NCI-H187 (cell line): ENCODE measurements at regions not wholly inside any gene's neighbourhood (a gene's known extent, or its start where the extent isn't known, plus 50 kb on each side); places are given as distances from the start of the nearest gene placed in this dataset.
"Not testable (repeated sequence)": the region's sequence is repeated elsewhere in the genome, so short reads cannot be mapped to it uniquely, and the experiment has no call there.

Experiments used
- DNase-seq, 2 experiments: peaks; one replicate each; lab custom pipeline; 2025; lab: John Stamatoyannopoulos, UW

DNA sequence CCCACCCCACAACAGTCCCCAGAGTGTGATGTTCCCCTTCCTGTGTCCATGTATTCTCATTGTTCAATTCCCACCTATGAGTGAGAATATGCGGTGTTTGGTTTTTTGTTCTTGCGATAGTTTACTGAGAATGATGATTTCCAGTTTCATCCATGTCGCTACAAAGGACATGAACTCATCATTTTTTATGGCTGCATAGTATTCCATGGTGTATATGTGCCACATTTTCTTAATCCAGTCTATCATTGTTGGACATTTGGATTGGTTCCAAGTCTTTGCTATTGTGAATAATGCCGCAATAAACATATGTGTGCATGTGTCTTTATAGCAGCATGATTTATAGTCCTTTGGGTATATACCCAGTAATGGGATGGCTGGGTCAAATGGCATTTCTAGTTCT lies 156.9 kb downstream of the RHOU start:
- DNase-seq, result not testable (repeated sequence)

DNA sequence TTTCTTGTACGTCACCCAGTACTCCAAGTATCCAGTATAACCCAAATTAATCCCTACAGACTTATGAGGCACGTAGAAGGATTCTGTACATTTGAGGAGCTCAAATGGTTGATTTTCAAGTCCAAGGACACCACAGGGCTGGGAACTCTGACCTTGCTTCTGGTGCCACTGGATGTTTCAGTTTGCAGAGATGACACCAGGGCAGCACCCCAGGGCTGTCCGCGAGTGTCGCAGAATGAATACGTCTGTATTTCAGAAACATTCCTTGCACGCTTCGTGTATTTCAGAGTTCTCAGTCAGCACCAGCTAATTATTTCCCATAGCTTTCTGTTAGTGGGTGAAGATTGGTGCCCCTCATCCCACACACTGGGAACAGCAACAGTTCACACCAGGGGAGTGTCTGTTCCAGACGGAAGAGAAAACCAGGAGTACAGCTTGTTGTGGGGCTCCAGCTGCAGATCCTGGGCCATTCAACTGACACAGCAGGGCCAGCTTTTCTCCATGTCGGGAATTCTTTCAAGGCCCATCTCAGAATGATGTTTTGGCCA lies 159.2 kb downstream of the RHOU start:
- DNase-seq, result no peak

DNA sequence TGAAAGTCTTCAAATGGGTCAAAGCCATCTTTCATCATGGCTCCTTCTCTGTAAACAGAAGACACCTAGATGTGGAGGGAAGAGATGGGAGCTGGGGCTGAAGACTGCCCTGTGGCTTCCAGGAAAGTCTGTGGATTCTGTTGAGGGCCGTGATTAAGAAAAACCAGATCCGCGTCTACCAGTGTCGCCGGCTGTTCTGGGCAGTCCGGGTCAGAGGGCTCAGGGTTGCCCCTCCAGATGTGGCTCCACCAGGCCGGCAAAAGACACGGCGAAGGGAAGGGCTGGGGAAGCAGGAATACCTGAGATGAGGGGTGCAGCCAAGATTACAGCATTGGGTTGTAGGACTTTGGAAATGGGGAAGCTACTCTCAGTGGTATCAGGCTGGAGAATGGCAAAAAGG lies 162.6 kb downstream of the RHOU start:
- DNase-seq, result no peak

DNA sequence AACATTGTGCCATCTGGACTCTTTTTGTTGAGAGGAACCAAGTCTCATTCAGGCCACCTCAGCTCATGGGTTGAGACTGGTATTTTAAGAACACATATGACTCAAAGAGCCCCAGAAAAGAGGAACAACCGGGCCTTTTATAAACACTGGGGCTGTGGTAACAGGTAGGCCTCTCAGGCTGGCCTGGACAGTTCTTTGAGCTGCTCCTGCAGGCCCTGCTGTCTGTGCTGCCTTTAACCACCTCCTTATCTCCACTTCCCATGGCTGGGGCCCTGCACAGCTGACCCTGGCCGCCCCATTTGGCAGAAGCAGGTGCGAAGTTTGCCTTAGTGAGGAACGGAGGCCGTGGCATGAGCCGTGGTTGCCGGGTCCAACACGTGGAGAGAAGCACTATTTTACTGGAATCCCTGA lies 163.3 kb downstream of the RHOU start:
- no peak for DNase-seq

DNA sequence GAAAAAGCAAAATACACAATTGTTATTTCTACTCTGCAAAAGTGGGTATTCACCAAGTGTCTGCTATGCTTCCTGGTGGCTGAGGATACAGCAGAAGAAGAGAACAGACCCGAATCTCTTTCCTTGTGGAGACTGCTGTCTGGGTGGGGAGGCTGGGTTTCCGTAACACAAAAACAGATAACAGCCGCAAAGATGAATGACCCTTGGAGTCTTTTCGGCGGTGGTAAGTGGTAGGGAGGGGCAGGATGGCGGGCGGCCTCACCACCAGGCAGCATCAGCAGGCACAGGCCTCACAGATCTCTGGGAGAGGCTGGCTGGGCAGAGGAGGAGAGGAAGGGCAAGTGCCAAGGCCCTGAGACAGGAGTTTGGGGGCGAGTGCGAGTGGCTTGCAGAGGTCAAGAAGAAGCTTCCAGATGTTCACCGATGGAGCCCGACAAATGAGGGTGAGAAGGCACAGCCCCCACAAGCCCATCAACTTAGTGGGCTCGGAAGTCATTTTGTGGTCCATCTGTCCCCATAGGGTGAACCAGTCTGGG lies 164.2 kb downstream of the RHOU start:
- peak in 1 of 2 experiments; percentile 9 for DNase-seq

DNA sequence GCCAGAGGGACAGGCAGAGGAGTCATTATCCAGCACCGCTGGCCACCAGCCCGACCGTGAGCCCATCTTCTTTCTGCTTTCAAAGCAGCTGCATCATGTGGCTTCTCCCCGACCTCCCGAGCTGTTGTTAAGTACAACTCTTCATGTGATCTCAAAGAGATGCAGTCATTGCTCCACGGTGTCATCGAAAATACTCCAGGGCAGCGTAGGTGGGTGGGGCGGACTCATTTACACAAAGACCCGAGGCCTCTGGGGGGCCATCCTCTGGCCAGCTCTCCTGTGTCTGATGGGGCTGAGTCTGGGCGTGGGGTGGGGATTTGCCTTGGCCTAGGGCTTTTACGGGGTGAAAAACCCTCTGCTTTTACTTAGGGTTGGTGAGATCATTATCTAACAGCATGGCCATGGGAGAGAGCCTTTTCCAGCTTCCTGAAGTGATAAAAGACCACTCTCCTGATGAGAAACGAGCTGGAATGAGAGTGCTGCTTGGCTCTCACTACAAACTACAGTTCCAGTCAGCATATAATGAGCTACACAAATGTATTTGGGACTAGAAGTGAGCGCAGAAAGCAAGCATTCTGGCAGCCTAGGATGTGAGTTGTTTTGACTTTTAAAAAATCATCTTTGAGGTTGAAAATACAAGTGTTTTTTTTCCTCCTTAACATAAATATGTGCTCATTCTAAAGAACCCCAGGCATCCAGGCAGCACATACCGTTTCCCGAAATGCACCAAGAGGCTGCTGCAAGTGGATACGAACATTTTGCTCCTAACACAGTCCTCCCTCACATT lies 165.0 kb downstream of the RHOU start:
- DNase-seq, result peak in 1 of 2 experiments; percentile 26

DNA sequence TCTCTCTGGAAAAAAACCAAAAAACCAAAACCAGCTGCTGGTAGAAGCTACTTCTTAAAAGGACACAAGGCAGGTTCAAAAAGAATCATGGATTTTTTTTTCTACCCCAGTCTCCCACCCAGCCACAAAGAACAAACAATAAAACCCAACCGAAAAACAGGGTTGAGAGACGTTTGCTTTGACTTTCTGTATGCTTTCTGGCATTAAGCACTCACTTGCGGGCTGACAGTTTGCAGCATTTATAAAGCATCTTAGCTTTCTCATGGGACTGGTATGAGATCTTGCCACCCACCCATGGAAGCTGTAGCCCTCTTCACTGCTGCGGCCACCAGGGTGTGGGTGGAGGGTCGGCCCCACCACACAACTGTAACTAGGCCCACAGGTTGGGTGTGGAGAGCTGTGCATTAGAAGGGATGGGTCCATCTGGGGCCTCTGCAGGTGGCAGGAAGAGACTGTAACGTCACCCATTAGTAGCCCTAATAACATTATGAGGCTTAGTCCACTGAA lies 165.7 kb downstream of the RHOU start:
- no peak for DNase-seq

DNA sequence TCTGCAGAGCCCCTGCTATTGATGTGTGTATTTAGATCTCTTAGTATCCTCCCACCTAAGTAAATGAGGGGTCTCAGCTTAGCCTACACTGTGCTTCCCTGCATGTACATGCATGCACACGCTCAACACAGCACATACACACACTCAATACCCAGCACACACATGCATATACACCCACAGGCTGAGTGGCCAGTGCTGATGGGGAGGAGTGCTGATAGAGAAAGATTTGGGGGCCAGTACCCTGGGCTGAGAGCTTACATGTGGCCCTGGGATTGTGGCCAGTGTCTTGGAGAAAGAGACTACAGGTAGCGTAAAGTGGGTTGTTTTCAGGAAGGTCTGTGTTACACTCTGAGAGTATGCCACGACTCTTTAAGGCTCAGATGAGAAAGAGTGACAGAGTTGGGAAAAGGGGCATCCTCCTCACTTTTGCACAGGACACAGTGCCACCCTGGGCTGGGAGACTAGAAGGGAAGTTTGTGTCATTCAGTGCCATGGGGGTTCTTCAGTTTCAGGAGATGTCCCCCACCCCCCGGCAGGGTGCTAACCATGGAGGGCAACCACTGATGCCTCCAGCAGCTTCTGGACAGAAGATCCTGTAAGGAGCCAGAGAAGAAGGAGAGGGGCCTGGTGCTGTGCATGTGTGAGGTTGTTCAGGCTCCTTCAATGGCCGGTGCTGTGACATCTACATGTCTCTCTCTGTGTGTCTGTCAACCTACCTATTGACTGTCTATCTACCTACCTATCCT lies 166.8 kb downstream of the RHOU start:
- DNase-seq, result no peak

DNA sequence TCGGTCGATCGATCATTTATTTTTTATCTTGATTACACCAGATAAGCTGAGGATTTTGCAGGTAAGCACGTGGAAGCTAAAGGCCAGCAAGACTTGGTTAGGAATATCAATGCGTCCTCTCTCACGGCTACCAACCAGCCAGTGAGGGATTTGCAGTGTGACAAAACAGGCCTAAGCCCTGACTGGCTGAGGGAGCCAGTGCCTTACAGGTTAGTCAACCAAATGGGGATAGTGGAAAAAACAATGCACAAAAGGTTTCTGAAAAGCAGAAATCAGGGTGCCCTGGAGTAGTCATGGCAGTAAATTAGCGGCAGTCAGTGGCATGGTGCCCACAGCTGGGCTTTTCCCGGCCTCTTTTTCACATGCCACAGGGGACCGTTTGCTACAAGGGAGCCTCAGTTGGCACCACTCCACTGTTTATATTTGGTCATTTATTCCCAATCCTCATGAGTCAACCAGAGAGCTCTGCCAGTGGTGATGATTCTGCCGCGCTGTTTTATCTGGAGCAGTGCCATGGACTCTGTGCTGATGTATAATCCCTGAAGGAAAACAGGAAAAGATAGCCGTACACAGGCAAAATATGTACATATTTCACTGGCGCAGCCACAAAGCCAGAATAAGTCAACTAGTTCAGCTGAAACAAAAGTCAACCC lies 167.6 kb downstream of the RHOU start:
- no peak for DNase-seq

DNA sequence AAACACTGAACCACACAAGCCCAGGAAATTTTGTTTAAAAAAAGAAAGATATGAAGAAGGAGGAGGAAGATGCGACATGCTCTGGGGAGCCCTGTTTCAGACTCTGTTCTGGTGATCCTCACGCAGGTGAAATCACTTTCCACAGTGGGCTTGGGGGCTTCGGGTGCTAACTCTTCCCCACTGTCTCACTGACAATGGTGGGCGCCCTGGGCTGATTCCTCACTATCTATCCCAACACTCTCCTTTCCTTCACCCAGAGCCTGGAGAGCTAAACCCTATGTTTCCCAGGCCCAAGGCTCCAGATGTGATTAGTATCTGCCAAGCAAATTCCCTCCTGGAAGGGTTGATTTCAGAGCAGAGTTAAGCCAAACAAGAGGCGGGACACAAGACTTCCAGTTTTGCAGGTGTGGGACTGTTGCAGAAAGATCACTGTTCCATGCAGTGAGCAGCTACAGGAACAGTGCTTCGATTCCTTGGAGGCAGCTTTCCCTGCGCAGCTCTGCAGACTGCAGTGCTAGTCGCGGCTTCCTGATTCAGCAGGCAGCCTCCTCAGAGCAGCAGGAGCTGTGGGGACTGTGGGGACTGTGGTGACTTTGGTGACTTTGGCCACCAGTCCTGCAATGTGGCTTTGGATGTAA lies 168.3 kb downstream of the RHOU start:
- no peak for DNase-seq

DNA sequence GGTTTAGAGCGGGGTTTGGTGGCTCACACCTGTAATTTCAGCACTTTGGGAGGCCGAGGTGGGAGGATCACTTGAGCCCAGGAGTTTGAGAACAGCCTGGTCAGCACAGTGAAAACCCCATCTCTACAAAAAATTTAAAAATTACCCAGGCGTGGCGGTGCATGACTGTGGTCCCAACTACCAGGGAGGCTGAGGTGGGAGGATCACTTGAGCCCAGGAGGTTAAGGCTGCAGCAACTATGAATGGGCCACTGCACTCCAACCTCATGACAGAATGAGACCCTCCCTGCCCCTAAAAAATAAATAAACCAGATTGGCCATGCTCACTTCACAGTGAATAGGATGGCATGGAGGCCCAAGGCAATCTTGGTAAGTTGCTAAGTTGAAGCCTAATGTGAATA lies 168.9 kb downstream of the RHOU start:
- DNase-seq, result no peak

DNA sequence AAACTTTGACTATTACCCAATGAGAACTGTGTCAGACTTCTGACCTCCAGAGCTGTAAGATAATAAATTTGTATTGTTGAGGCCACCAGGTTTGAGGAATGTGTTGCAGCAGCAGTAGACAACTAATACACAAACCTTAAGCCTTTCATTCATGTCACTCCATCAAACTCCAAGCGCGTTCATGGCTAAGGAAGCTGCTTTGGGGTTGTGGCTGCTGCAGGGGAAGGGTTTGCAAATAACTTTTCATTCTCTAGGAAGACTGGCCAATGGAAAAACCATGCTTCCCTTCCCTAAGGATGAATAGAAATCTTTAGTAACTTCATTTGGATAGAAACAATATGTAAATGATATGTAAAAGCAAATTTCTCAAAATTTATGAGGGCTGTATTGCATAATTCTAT lies 170.4 kb downstream of the RHOU start:
- DNase-seq, result no peak

DNA sequence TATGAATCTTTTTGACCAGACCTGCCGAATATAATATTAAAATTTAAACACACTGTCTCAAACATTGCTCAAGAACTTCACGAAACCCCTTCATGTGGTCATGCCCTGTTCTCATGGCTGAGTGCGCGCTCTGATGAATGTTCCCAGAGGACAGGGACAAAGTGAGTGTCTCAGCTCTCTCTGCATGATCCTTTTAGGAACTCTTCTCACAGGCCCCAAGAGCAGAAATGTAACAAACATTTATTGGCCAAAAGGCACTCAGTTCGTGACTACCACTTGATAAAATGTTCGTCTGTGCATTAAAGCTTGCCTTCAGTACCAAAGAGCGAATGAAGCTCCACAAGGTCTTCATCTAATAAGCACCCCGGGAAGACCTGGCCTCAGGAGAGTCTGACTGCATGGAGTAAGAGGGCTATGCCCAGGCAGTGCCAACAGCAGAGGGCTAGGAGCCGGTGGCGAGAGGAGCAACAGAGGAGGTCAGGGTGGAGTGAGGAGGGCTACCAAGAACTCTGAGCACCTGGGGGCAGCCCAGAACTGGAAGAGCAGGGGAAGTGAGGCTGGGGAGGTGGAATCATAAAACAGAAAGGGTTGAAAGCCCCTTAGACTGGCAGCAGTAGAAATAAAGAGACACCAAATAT lies 171.1 kb downstream of the RHOU start:
- DNase-seq, result no peak

DNA sequence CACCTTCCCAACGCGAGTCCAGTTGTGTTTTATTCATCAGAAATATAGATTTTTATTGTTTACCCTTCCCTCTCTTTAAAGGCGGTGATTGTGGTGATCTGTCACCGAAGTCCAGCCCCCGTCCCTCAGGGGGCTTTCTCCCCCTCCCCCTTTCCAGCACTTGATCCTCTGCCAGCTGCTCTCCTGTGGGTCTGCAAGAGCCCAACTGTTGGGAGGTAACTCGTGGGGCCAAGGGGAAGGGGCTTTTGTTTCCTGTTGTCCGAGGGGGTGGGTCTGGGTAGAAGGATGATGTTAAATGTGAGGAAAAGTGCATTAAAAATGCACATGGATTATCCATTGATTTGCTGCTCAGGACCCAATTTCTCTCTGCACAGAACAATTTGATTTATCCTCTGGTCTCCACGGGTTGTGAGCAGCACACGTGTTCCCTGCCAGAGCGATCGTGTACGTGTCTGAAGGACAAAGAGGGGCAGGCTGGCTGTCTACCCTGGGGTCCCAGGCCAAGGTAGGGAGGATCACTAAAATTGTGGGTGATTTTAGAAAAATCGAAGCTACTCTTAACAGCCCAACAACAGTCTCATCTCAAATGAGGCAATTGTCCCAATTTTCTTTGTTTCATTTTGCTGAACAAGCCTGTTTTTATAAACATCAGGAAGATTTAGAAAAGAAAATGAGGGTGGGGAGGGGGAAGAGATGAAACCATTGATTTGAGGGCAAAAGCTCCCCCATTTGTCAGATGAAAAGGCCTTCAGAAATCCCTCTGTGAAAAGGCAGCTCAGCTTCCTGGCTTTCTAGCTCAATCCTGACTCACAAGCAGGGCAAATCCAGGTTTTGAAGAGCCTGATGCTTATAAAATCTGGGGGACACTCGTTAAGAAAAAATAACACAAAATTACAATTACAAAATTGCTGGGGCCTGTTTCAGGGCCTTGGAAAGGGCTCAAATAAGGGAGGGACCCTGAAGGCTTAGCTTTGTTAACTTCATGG lies 176.2 kb downstream of the RHOU start:
- DNase-seq, result no peak

DNA sequence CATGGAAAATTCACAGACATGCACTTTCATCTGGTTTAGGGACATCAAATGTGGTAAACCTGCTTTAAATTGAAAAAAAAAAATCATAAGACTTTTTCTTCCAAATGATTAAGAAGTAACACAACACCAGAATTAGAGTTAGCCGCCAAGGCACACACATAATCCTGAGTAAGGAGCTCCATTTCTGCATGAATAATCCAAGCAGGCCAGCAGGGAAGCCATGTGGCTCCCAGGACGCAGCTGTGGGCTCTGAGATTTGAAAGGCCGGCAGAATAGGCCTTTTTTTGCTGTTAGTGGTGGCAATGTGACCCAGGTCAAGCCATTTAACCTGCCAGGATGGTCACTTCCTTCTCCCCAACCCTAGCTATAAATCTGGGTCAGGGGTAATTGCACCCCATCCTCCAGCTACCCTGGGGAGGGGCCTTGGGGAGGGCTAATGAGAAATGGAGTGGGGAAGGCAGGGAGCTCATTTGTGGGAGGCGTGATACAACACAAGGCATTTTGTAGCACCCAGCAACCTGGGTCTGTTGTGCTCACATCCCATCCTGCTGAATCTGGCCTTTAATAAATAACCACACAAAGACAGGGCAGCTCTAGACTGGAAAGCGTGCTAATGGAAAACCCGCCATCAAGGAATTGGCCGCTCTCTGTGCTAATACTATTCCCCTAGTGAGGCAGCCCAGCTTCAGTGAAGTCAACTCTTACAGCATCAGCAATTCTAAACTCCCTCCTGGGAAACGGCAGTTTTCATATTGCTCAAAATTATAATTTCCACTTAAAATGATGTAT lies 178.5 kb downstream of the RHOU start:
- DNase-seq, result no peak

DNA sequence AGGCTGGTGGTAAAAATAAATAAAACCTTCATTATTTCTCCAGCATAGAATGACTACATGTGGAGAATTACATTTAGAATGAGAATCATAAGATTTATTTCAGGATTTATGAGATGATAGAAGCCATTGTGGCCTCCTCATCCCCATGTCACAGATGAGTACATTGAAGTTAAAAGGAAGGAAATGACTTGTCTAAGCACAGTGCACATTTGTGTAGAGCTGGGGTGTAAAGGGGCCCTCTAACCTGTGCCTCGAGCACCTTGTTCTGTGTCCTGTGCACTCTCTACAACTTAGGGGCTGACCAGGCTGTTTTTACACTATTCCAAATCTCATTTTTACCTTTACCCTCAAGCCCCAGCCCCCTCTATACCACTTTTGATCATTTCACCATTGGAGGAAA lies 179.4 kb downstream of the RHOU start:
- DNase-seq, result no peak

DNA sequence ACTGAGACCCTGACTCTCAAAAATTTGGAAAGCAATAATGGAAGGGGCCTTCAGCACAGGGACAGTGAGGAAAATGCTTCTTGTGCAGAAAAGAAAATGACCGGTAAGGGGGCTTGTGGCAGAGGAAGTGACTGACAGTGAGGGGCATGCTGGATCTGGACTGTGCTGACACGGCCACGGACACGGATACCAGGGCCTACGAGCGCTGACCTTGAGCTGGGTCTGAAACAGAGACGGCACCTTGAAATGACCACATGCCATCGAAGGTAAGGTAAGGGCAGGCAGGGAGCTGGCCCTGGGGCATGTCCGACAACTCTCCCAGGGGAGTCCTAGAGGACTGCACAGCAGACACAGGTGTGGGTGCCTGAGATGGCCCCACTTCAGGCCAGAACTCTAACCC lies 182.1 kb downstream of the RHOU start:
- no peak for DNase-seq

DNA sequence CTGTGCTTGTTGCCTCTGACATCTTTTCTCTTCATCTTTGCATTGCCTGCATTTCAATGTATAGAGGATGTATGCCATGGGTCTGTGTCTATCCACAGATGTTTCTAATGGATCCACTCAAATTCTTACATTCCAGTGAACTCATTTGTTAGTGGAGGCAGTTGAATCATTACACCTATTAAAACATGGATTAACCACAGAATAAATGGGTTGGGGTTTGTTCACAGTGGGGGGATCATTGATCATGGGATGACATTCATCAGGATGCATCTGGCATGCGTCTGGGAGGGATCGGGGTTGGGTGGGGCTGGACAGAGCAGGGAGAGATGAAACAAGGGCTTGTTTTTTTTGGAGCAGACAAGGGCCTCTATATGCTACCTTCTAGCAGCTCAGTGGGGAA lies 182.5 kb downstream of the RHOU start:
- DNase-seq, result no peak

DNA sequence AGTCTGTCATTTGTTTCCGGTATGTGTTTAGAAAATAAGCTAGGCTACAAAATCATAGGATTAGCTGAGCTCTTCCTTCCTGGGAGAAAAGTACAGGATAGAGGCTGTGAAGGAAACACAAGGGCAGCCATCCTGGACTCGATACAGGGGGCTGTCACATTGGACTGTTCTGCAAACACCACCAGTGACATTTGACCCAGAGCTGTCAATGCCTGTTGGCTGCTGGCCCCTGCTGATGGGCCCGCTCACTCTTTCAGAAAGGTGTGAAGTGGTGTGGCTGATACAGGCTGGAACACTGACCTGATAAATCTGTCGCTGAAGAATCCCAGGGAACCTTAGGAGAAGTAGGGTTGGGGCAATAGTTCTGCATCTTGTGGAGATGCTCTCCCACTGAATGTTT lies 183.1 kb downstream of the RHOU start:
- no peak for DNase-seq
